Astrocyte (in vitro differentiated cells and primary cell): ENCODE measurements at regions not wholly inside any gene's neighbourhood (a gene's known extent, or its start where the extent isn't known, plus 50 kb on each side); places are given as distances from the start of the nearest gene placed in this dataset.

Experiments
- EZH2 ChIP-seq: IDR thresholded peaks from 2 replicates; pipeline ENCODE4 v1.6.1; 2012; ENCODE audit warnings: mild to moderate bottlenecking, low read length, inconsistent platforms; ENCODE audit not compliant: insufficient read depth
- TF ChIP-seq, protein P1 (sequence below): IDR thresholded peaks from 2 replicates; pipeline ENCODE4 v1.5.1; 2011; ENCODE audit warnings: low read depth, mild to moderate bottlenecking, inconsistent platforms, low read length, moderate library complexity; ENCODE audit not compliant: insufficient read depth

DNA sequence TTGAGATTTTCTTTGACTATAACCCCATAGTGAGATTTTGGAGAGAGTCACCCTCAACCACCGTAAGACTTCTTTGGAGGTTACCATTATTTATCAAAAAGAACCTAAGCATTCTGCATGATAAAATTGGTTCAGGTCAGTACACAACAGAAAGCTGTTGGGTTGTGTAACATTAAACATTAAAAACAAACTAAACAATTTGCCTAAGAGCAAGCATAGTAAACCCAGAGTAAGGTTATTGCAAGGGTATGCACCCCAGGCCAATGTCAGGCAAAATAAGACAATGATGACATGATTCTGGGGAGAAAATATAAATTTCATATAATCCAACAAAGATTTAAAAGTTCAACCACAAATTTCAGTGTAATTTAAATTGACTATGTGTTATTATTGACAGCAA, 472.4 kb downstream of the SH2D1A start:
- TF ChIP-seq, protein P1, sequence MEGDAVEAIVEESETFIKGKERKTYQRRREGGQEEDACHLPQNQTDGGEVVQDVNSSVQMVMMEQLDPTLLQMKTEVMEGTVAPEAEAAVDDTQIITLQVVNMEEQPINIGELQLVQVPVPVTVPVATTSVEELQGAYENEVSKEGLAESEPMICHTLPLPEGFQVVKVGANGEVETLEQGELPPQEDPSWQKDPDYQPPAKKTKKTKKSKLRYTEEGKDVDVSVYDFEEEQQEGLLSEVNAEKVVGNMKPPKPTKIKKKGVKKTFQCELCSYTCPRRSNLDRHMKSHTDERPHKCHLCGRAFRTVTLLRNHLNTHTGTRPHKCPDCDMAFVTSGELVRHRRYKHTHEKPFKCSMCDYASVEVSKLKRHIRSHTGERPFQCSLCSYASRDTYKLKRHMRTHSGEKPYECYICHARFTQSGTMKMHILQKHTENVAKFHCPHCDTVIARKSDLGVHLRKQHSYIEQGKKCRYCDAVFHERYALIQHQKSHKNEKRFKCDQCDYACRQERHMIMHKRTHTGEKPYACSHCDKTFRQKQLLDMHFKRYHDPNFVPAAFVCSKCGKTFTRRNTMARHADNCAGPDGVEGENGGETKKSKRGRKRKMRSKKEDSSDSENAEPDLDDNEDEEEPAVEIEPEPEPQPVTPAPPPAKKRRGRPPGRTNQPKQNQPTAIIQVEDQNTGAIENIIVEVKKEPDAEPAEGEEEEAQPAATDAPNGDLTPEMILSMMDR, result no peak
- TF ChIP-seq EZH2, result no peak
